HG03066 (cell line): ENCODE measurements at regions not wholly inside any gene's neighbourhood (a gene's known extent, or its start where the extent isn't known, plus 50 kb on each side); places are given as distances from the start of the nearest gene placed in this dataset.
"Not testable (repeated sequence)": the region's sequence is repeated elsewhere in the genome, so short reads cannot be mapped to it uniquely, and the experiment has no call there.

ENCODE experiments used
- ATAC-seq: cut with Tn5 transposase; IDR thresholded peaks from one replicate; pipeline ENCODE4 v1.9.1; 2021; ENCODE audit warnings: low read depth; ENCODE audit not compliant: unreplicated experiment

- not testable (repeated sequence) for ATAC-seq
These were observed 670.1 kb downstream of the TMEM121 start for GRCh38 chr14:106196459-106196858.

- ATAC-seq = not testable (repeated sequence)
These were observed 670.9 kb downstream of the TMEM121 start for GRCh38 chr14:106197264-106197663.

- ATAC-seq = no peak
These were observed 672.7 kb downstream of the TMEM121 start for GRCh38 chr14:106199097-106199496.

- ATAC-seq = no peak
These were observed 674.3 kb downstream of the TMEM121 start for GRCh38 chr14:106200541-106201315.

GRCh38 chr14:106201376-106201775, 675.0 kb downstream of the TMEM121 start:
- ATAC-seq = no peak

GRCh38 chr14:106203438-106203837, 677.1 kb downstream of the TMEM121 start:
- ATAC-seq = no peak

GRCh38 chr14:106204063-106204462, 677.7 kb downstream of the TMEM121 start:
- no peak for ATAC-seq

- ATAC-seq = no peak
These were observed 680.9 kb downstream of the TMEM121 start for GRCh38 chr14:106207316-106207715.

GRCh38 chr14:106208794-106209193, 682.4 kb downstream of the TMEM121 start:
- ATAC-seq = no peak

- ATAC-seq = no peak
These were observed 683.4 kb downstream of the TMEM121 start for GRCh38 chr14:106209755-106210154.

GRCh38 chr14:106210650-106211049, 684.3 kb downstream of the TMEM121 start:
- ATAC-seq = no peak

- no peak for ATAC-seq
These were observed 685.0 kb downstream of the TMEM121 start for GRCh38 chr14:106211334-106211900.

- no peak for ATAC-seq
These were observed 688.8 kb downstream of the TMEM121 start for GRCh38 chr14:106215229-106215628.

GRCh38 chr14:106216679-106217078, 690.3 kb downstream of the TMEM121 start:
- no peak for ATAC-seq

GRCh38 chr14:106218174-106218573, 691.8 kb downstream of the TMEM121 start:
- no peak for ATAC-seq

GRCh38 chr14:106222311-106222710, 695.9 kb downstream of the TMEM121 start:
- no peak for ATAC-seq

GRCh38 chr14:106222731-106223130, 696.3 kb downstream of the TMEM121 start:
- ATAC-seq = no peak

GRCh38 chr14:106227793-106228192, 701.4 kb downstream of the TMEM121 start:
- ATAC-seq = no peak

GRCh38 chr14:106228541-106229158, 702.3 kb downstream of the TMEM121 start:
- ATAC-seq = no peak

GRCh38 chr14:106230071-106230470, 703.7 kb downstream of the TMEM121 start:
- no peak for ATAC-seq

- ATAC-seq = not testable (repeated sequence)
These were observed 706.8 kb downstream of the TMEM121 start for GRCh38 chr14:106233191-106233590.
